Endothelial cell of umbilical vein (primary cell): ENCODE measurements at regions not wholly inside any gene's neighbourhood (a gene's known extent, or its start where the extent isn't known, plus 50 kb on each side); places are given as distances from the start of the nearest gene placed in this dataset.

ENCODE experiments used
- CTCF ChIP-seq, 2 donors: IDR thresholded peaks; 1 replicate in 1 of 2; 2 replicates in 1 of 2; pipeline ENCODE4 v1.5.1; 2011; ENCODE audit warnings: low read length in 2 of 2, mild to moderate bottlenecking in 2 of 2, moderate library complexity in 2 of 2, control low read depth in 1 of 2, inconsistent platforms in 1 of 2, low read depth in 1 of 2; ENCODE audit not compliant: insufficient read depth in 1 of 2; ENCODE audit errors: extremely low read depth in 1 of 2
- EZH2 ChIP-seq: IDR thresholded peaks from 2 replicates; pipeline ENCODE4 v1.6.1; 2012; ENCODE audit warnings: borderline replicate concordance, low read depth, mild to moderate bottlenecking, moderate library complexity, low read length, inconsistent platforms; ENCODE audit not compliant: severe bottlenecking
- GATA2 ChIP-seq: IDR thresholded peaks from 2 replicates; pipeline ENCODE4 v1.7.0; 2011; ENCODE audit warnings: low read depth, mild to moderate bottlenecking, moderate library complexity, mixed read lengths, low read length; ENCODE audit not compliant: insufficient read length, insufficient read depth
- JUN ChIP-seq: IDR thresholded peaks from 2 replicates; pipeline ENCODE4 v1.6.1; 2011; ENCODE audit warnings: borderline replicate concordance, low read depth; ENCODE audit not compliant: insufficient read length, insufficient read depth
- MAX ChIP-seq: IDR thresholded peaks from 2 replicates; pipeline ENCODE4 v1.6.1; 2011; ENCODE audit not compliant: insufficient read depth, insufficient read length
- MYC ChIP-seq: IDR thresholded peaks from one replicate; pipeline ENCODE4 v1.6.1; 2011; ENCODE audit warnings: mild to moderate bottlenecking, low read depth, low read length
- POLR2A ChIP-seq: IDR thresholded peaks from 2 replicates; pipeline ENCODE4 v1.6.1; 2012; ENCODE audit warnings: low read depth, mild to moderate bottlenecking, control low read depth, low read length
- POLR2AphosphoS5 ChIP-seq: IDR thresholded peaks from 2 replicates; pipeline ENCODE4 v1.6.1; 2012; ENCODE audit warnings: low read depth, mild to moderate bottlenecking, control low read depth, low read length, moderate library complexity; ENCODE audit not compliant: insufficient read depth

- TF ChIP-seq MYC (no peak), CTCF (IDR thresholded peaks at IDR 0.05; ENCODE audit: extremely low read depth in 1 of 2, insufficient read depth in 1 of 2, low read depth in 1 of 2, low read length in 2 of 2) (no peak), POLR2AphosphoS5 (no peak), POLR2A (no peak), EZH2 (no peak), GATA2 (no peak), MAX (no peak), JUN (no peak)
Observed at GRCh38 chr13:38176664-38177063, 173.0 kb upstream of the UFM1 start.
